ENCODE measurements at regions not wholly inside any gene's neighbourhood (a gene's known extent, or its start where the extent isn't known, plus 50 kb on each side); places are given as distances from the start of the nearest gene placed in this dataset.

GRCh38 chr3:152695840-152696239, 139.1 kb upstream of the P2RY1 start:
- H3K36me3 ChIP-seq (ENCODE audit: low read length): no peaks in the 10 kb centered on the region
- no peak overlapping the region for H3K27ac ChIP-seq (ENCODE audit: low read depth, low read length)
- no peak for TF ChIP-seq EZH2phosphoT487 (conservative IDR thresholded peaks at IDR 0.05; ENCODE audit: low read length)
- TF ChIP-seq, protein P1, sequence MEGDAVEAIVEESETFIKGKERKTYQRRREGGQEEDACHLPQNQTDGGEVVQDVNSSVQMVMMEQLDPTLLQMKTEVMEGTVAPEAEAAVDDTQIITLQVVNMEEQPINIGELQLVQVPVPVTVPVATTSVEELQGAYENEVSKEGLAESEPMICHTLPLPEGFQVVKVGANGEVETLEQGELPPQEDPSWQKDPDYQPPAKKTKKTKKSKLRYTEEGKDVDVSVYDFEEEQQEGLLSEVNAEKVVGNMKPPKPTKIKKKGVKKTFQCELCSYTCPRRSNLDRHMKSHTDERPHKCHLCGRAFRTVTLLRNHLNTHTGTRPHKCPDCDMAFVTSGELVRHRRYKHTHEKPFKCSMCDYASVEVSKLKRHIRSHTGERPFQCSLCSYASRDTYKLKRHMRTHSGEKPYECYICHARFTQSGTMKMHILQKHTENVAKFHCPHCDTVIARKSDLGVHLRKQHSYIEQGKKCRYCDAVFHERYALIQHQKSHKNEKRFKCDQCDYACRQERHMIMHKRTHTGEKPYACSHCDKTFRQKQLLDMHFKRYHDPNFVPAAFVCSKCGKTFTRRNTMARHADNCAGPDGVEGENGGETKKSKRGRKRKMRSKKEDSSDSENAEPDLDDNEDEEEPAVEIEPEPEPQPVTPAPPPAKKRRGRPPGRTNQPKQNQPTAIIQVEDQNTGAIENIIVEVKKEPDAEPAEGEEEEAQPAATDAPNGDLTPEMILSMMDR (IDR thresholded peaks at IDR 0.05; ENCODE audit: insufficient read depth, low read length, poor library complexity, severe bottlenecking): no peak
- H3K79me2 ChIP-seq (ENCODE audit: insufficient read depth, low read length): no peaks in the 10 kb centered on the region
- no peaks in the 10 kb centered on the region for H4K20me1 ChIP-seq (ENCODE audit: low read depth, low read length)
- H3K9ac ChIP-seq (ENCODE audit: low read length): no peak overlapping the region
- no peaks in the 10 kb centered on the region for H3K9me2 ChIP-seq (replicated peaks; ENCODE audit: insufficient read depth, low read length)
- H2AFZ ChIP-seq (ENCODE audit: low read depth, low read length, severe bottlenecking): no peak overlapping the region
- no peaks in the 10 kb centered on the region for H3F3A ChIP-seq (ENCODE audit: insufficient read depth)
- H3K4me2 ChIP-seq (ENCODE audit: low read depth, low read length, poor library complexity, severe bottlenecking): no peak overlapping the region
- H3K4me3 ChIP-seq (ENCODE audit: insufficient read depth, low read length, poor library complexity, severe bottlenecking): no peak overlapping the region
- no peaks in the 10 kb centered on the region for H3K27me3 ChIP-seq (ENCODE audit: low read length)
- H3K9me3 ChIP-seq (ENCODE audit: insufficient read depth, low read length): no peaks in the 10 kb centered on the region

DNA sequence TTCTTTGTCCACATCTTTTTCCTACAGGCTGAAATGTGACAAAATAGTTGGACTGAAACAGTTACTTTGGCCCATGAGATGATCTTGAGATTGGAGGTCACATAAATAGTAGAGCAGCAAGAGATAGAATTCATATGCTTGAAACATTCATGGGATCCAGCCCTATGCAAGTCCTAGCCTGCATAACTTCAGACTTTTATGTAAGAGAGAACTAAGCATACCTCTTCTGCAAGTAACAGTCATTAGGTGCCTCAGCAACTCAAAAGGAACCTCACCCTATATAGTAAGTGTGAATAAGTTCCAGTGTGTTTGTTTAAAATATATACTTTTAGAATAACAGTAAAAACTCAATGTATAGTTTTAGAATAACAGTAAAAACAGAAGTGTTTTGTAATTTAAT, 138.0 kb upstream of the P2RY1 start:
- no peaks in the 10 kb centered on the region for H3K79me2 ChIP-seq (ENCODE audit: insufficient read depth, low read length)
- no peak overlapping the region for H2AFZ ChIP-seq (ENCODE audit: low read depth, low read length, severe bottlenecking)
- TF ChIP-seq EZH2phosphoT487 (conservative IDR thresholded peaks at IDR 0.05; ENCODE audit: low read length): no peak
- TF ChIP-seq, protein P1 (IDR thresholded peaks at IDR 0.05; ENCODE audit: insufficient read depth, low read length, poor library complexity, severe bottlenecking): no peak
- H3K4me3 ChIP-seq (ENCODE audit: insufficient read depth, low read length, poor library complexity, severe bottlenecking): no peak overlapping the region
- H3K27me3 ChIP-seq (ENCODE audit: low read length): no peaks in the 10 kb centered on the region
- H4K20me1 ChIP-seq (ENCODE audit: low read depth, low read length): no peaks in the 10 kb centered on the region
- H3K36me3 ChIP-seq (ENCODE audit: low read length): no peaks in the 10 kb centered on the region
- H3K4me2 ChIP-seq (ENCODE audit: low read depth, low read length, poor library complexity, severe bottlenecking): no peak overlapping the region
- H3K9ac ChIP-seq (ENCODE audit: low read length): no peak overlapping the region
- no peaks in the 10 kb centered on the region for H3K9me3 ChIP-seq (ENCODE audit: insufficient read depth, low read length)
- H3K9me2 ChIP-seq (replicated peaks; ENCODE audit: insufficient read depth, low read length): no peaks in the 10 kb centered on the region
- H3K27ac ChIP-seq (ENCODE audit: low read depth, low read length): no peak overlapping the region
- H3F3A ChIP-seq (ENCODE audit: insufficient read depth): no peaks in the 10 kb centered on the region

DNA sequence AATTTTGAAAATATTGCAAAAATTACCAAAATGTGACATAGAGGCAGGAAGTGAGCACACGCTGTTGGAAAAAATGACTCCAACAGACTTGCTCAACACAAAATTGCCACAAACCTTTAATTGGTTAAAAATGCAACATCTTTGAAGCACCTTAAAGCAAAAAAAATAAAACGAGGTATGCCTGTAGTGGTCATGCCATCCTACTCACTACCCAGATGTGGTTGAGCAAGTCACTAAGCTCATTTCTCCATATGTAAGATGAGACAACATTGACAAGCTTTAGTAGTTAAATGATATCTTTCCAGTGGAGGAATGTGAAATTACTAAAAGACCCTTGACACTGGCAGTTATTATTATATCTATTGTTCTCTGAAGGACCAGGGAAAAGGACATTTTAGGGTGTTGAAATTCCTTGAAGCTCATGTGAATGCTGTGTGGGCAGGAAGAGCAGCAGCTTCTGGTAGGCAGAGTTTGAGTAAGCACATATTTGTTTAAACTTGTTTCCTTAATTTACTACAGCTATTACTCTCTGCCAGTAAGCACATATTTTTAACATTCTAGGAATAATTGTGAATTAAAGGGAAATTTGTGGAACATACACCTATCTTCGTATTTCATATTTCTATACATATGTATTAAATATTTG, 131.6 kb upstream of the P2RY1 start:
- H3K9ac ChIP-seq (ENCODE audit: low read length): no peak overlapping the region
- no peaks in the 10 kb centered on the region for H3F3A ChIP-seq (ENCODE audit: insufficient read depth)
- no peak overlapping the region for H3K4me3 ChIP-seq (ENCODE audit: insufficient read depth, low read length, poor library complexity, severe bottlenecking)
- no peak for TF ChIP-seq EZH2phosphoT487 (conservative IDR thresholded peaks at IDR 0.05; ENCODE audit: low read length)
- TF ChIP-seq, protein P1 (IDR thresholded peaks at IDR 0.05; ENCODE audit: insufficient read depth, low read length, poor library complexity, severe bottlenecking): no peak
- no peak overlapping the region for H3K4me2 ChIP-seq (ENCODE audit: low read depth, low read length, poor library complexity, severe bottlenecking)
- H3K27ac ChIP-seq (ENCODE audit: low read depth, low read length): no peak overlapping the region
- H3K9me2 ChIP-seq (replicated peaks; ENCODE audit: insufficient read depth, low read length): no peaks in the 10 kb centered on the region
- no peaks in the 10 kb centered on the region for H3K9me3 ChIP-seq (ENCODE audit: insufficient read depth, low read length)
- H3K36me3 ChIP-seq (ENCODE audit: low read length): no peaks in the 10 kb centered on the region
- no peak overlapping the region for H2AFZ ChIP-seq (ENCODE audit: low read depth, low read length, severe bottlenecking)
- H3K79me2 ChIP-seq (ENCODE audit: insufficient read depth, low read length): no peaks in the 10 kb centered on the region
- no peaks in the 10 kb centered on the region for H4K20me1 ChIP-seq (ENCODE audit: low read depth, low read length)
- no peaks in the 10 kb centered on the region for H3K27me3 ChIP-seq (ENCODE audit: low read length)

Data from SU-DHL-6 (cell line).